GM23338 (cell line): ENCODE measurements at regions not wholly inside any gene's neighbourhood (a gene's known extent, or its start where the extent isn't known, plus 50 kb on each side); places are given as distances from the start of the nearest gene placed in this dataset.
A peak's percentile ranks its signal among the peaks of the same experiment; 100 is the strongest.

ENCODE experiments used
- ATAC-seq: fragments of 200-7000 bp; cut with Tn5 transposase; 3 replicates; pipeline ENCODE4 v1.9.1; 2020
- DNase-seq: peaks from one replicate; pipeline ENCODE4 v3.0.0-alpha.2; 2015; ENCODE audit warnings: low spot score
- H2AFZ ChIP-seq: fragments of 200-600 bp; sonication (generic); 2 replicates; pipeline ENCODE4 v1.8.0; 2016; ENCODE audit warnings: antibody characterized with exemption, mild to moderate bottlenecking, moderate library complexity
- H3F3A ChIP-seq: fragments of 200-600 bp; sonication (generic); replicated peaks from 2 replicates; pipeline ENCODE4 v1.8.0; 2017; ENCODE audit warnings: antibody characterized with exemption, mixed run types, low read depth
- H3K27ac ChIP-seq: fragments of 200-600 bp; sonication (generic); 2 replicates; pipeline ENCODE4 v1.6.1; 2016; ENCODE audit warnings: low read depth
- H3K27me3 ChIP-seq: fragments of 200-600 bp; sonication (generic); 2 replicates; pipeline ENCODE4 v1.8.0; 2016; ENCODE audit warnings: mild to moderate bottlenecking, mixed run types, moderate library complexity; ENCODE audit not compliant: insufficient read depth
- H3K36me3 ChIP-seq: fragments of 200-600 bp; sonication (generic); 2 replicates; pipeline ENCODE4 v1.8.0; 2016; ENCODE audit warnings: mild to moderate bottlenecking; ENCODE audit not compliant: insufficient read depth
- H3K4me1 ChIP-seq: fragments of 200-600 bp; sonication (generic); 2 replicates; pipeline ENCODE4 v1.8.0; 2016; ENCODE audit warnings: mild to moderate bottlenecking, moderate library complexity; ENCODE audit not compliant: insufficient read depth
- H3K4me2 ChIP-seq: fragments of 200-600 bp; sonication (generic); 2 replicates; pipeline ENCODE4 v1.7.1; 2017; ENCODE audit warnings: mixed run types
- H3K4me3 ChIP-seq: fragments of 200-600 bp; sonication (generic); 2 replicates; pipeline ENCODE4 v1.6.1; 2016; ENCODE audit warnings: mixed run types
- H3K79me2 ChIP-seq: fragments of 200-600 bp; sonication (generic); replicated peaks from 2 replicates; pipeline ENCODE4 v1.8.0; 2017; ENCODE audit warnings: mild to moderate bottlenecking; ENCODE audit not compliant: insufficient read depth
- H3K9me2 ChIP-seq: fragments of 200-600 bp; sonication (generic); 2 replicates; pipeline ENCODE4 v1.8.0; 2017; ENCODE audit not compliant: insufficient read depth
- H4K20me1 ChIP-seq: fragments of 200-600 bp; sonication (generic); replicated peaks from 2 replicates; pipeline ENCODE4 v1.8.0; 2017; ENCODE audit warnings: mild to moderate bottlenecking; ENCODE audit not compliant: insufficient read depth
- H3K27ac Mint-ChIP-seq: 2 replicates; pipeline ENCODE4 v1.8.0; 2020; ENCODE audit warnings: inconsistent platforms, mild to moderate bottlenecking, moderate library complexity, mixed read lengths
- H3K27me3 Mint-ChIP-seq: 3 replicates; pipeline ENCODE4 v1.8.0; 2022; ENCODE audit warnings: low read depth, mild to moderate bottlenecking, moderate library complexity, mixed read lengths, inconsistent platforms; ENCODE audit not compliant: insufficient read depth, poor library complexity
- H3K36me3 Mint-ChIP-seq: 3 replicates; pipeline ENCODE4 v1.8.0; 2021; ENCODE audit warnings: low read depth, mild to moderate bottlenecking, inconsistent platforms, moderate library complexity, mixed read lengths
- H3K4me1 Mint-ChIP-seq: 3 replicates; pipeline ENCODE4 v1.8.0; 2020; ENCODE audit warnings: mild to moderate bottlenecking, inconsistent platforms, mixed read lengths
- H3K4me3 Mint-ChIP-seq: 3 replicates; pipeline ENCODE4 v1.8.0; 2021; ENCODE audit warnings: moderate library complexity, mild to moderate bottlenecking, inconsistent platforms, mixed read lengths
- H3K9me3 Mint-ChIP-seq: 3 replicates; pipeline ENCODE4 v1.8.0; 2020; ENCODE audit warnings: moderate library complexity, mild to moderate bottlenecking, inconsistent platforms, mixed read lengths
- CREB1 ChIP-seq: fragments of 250-450 bp; sonication (Bioruptor Pico); IDR thresholded peaks from 2 replicates; pipeline ENCODE4 v1.5.0; 2020; ENCODE audit warnings: low read depth, mild to moderate bottlenecking, moderate library complexity
- ETS1 ChIP-seq: IDR thresholded peaks from 2 replicates; pipeline ENCODE4 v1.6.1; 2016; ENCODE audit warnings: antibody characterized with exemption
- EZH2 ChIP-seq: fragments of 200-600 bp; sonication (generic); IDR thresholded peaks from one replicate; pipeline ENCODE4 v1.8.0; 2017; ENCODE audit warnings: antibody characterized with exemption, mild to moderate bottlenecking, low read depth; ENCODE audit not compliant: unreplicated experiment
- EZH2phosphoT487 ChIP-seq: fragments of 200-600 bp; sonication (generic); IDR thresholded peaks from one replicate; pipeline ENCODE4 v1.8.1; 2018; ENCODE audit warnings: antibody characterized with exemption; ENCODE audit not compliant: unreplicated experiment
- JUNB ChIP-seq: IDR thresholded peaks from one replicate; pipeline ENCODE4 v1.6.1; 2016; ENCODE audit warnings: antibody characterized with exemption; ENCODE audit not compliant: unreplicated experiment
- NANOG ChIP-seq: IDR thresholded peaks from 2 replicates; pipeline ENCODE4 v1.6.1; 2016; ENCODE audit warnings: antibody characterized with exemption, borderline replicate concordance
- POLR2AphosphoS5 ChIP-seq: IDR thresholded peaks from 2 replicates; pipeline ENCODE4 v1.6.1; 2016; ENCODE audit warnings: antibody characterized with exemption, low read depth
- STAT1 ChIP-seq: IDR thresholded peaks from one replicate; pipeline ENCODE4 v1.6.1; 2016; ENCODE audit warnings: antibody characterized with exemption; ENCODE audit not compliant: unreplicated experiment
- ZNF114 ChIP-seq: fragments of 250-450 bp; sonication (Bioruptor Pico); IDR thresholded peaks from 2 replicates; pipeline ENCODE4 v1.5.0; 2020; ENCODE audit warnings: mild to moderate bottlenecking, moderate library complexity
- ZNF331 ChIP-seq: fragments of 250-450 bp; sonication (Bioruptor Pico); IDR thresholded peaks from 2 replicates; pipeline ENCODE4 v1.5.0; 2020; ENCODE audit warnings: low read depth, mild to moderate bottlenecking, moderate library complexity
- TF ChIP-seq, protein P1 (sequence below): fragments of 250-450 bp; sonication (Bioruptor Pico); IDR thresholded peaks from 2 replicates; pipeline ENCODE4 v1.5.0; 2020; ENCODE audit warnings: mild to moderate bottlenecking, moderate library complexity
- TF ChIP-seq, protein P2 (sequence below), 2 experiments: fragments of 200-600 bp in 1 of 2; sonication (generic) in 1 of 2; conservative IDR thresholded peaks; 2 replicates each; pipeline versions ENCODE4 v1.5.1 to v1.6.1; 2016 to 2017; ENCODE audit warnings: antibody characterized with exemption in 2 of 2, low read depth in 2 of 2, mild to moderate bottlenecking in 2 of 2, moderate library complexity in 1 of 2
- TF ChIP-seq, protein P3 (sequence below): IDR thresholded peaks from one replicate; pipeline ENCODE4 v1.6.1; 2018; ENCODE audit warnings: antibody characterized with exemption; ENCODE audit not compliant: unreplicated experiment

GRCh38 chr19:29878973-29879654, 62.9 kb upstream of the URI1 start:
- H3K4me3 ChIP-seq, result no peak overlapping the region
- Mint-ChIP-seq H3K4me1 (peaks cover 4% of the 10 kb centered on the region; the same call in 2 of the 3 replicates), H3K9me3 (no peaks in the 10 kb centered on the region), H3K4me3 (no peak overlapping the region), H3K27me3 (peaks cover 7% of the 10 kb centered on the region), H3K27ac (no peak overlapping the region), H3K36me3 (no peaks in the 10 kb centered on the region; the same call in 2 of the 3 replicates)
- TF ChIP-seq EZH2phosphoT487 (no peak), EZH2 (no peak), ZNF331 (CRISPR knock-in tag) (no peak), STAT1 (no peak), CREB1 (no peak), NANOG (no peak), ETS1 (no peak), POLR2AphosphoS5 (no peak), ZNF114 (CRISPR knock-in tag) (no peak), JUNB (no peak)
- TF ChIP-seq, protein P1, sequence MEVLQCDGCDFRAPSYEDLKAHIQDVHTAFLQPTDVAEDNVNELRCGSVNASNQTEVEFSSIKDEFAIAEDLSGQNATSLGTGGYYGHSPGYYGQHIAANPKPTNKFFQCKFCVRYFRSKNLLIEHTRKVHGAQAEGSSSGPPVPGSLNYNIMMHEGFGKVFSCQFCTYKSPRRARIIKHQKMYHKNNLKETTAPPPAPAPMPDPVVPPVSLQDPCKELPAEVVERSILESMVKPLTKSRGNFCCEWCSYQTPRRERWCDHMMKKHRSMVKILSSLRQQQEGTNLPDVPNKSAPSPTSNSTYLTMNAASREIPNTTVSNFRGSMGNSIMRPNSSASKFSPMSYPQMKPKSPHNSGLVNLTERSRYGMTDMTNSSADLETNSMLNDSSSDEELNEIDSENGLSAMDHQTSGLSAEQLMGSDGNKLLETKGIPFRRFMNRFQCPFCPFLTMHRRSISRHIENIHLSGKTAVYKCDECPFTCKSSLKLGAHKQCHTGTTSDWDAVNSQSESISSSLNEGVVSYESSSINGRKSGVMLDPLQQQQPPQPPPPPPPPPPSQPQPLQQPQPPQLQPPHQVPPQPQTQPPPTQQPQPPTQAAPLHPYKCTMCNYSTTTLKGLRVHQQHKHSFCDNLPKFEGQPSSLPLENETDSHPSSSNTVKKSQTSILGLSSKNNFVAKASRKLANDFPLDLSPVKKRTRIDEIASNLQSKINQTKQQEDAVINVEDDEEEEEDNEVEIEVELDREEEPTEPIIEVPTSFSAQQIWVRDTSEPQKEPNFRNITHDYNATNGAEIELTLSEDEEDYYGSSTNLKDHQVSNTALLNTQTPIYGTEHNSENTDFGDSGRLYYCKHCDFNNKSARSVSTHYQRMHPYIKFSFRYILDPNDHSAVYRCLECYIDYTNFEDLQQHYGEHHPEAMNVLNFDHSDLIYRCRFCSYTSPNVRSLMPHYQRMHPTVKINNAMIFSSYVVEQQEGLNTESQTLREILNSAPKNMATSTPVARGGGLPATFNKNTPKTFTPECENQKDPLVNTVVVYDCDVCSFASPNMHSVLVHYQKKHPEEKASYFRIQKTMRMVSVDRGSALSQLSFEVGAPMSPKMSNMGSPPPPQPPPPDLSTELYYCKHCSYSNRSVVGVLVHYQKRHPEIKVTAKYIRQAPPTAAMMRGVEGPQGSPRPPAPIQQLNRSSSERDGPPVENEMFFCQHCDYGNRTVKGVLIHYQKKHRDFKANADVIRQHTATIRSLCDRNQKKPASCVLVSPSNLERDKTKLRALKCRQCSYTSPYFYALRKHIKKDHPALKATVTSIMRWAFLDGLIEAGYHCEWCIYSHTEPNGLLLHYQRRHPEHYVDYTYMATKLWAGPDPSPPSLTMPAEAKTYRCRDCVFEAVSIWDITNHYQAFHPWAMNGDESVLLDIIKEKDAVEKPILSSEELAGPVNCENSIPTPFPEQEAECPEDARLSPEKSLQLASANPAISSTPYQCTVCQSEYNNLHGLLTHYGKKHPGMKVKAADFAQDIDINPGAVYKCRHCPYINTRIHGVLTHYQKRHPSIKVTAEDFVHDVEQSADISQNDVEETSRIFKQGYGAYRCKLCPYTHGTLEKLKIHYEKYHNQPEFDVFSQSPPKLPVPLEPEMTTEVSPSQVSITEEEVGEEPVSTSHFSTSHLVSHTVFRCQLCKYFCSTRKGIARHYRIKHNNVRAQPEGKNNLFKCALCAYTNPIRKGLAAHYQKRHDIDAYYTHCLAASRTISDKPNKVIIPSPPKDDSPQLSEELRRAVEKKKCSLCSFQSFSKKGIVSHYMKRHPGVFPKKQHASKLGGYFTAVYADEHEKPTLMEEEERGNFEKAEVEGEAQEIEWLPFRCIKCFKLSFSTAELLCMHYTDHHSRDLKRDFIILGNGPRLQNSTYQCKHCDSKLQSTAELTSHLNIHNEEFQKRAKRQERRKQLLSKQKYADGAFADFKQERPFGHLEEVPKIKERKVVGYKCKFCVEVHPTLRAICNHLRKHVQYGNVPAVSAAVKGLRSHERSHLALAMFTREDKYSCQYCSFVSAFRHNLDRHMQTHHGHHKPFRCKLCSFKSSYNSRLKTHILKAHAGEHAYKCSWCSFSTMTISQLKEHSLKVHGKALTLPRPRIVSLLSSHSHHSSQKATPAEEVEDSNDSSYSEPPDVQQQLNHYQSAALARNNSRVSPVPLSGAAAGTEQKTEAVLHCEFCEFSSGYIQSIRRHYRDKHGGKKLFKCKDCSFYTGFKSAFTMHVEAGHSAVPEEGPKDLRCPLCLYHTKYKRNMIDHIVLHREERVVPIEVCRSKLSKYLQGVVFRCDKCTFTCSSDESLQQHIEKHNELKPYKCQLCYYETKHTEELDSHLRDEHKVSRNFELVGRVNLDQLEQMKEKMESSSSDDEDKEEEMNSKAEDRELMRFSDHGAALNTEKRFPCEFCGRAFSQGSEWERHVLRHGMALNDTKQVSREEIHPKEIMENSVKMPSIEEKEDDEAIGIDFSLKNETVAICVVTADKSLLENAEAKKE (CRISPR knock-in tag), result no peak
- TF ChIP-seq, protein P2, sequence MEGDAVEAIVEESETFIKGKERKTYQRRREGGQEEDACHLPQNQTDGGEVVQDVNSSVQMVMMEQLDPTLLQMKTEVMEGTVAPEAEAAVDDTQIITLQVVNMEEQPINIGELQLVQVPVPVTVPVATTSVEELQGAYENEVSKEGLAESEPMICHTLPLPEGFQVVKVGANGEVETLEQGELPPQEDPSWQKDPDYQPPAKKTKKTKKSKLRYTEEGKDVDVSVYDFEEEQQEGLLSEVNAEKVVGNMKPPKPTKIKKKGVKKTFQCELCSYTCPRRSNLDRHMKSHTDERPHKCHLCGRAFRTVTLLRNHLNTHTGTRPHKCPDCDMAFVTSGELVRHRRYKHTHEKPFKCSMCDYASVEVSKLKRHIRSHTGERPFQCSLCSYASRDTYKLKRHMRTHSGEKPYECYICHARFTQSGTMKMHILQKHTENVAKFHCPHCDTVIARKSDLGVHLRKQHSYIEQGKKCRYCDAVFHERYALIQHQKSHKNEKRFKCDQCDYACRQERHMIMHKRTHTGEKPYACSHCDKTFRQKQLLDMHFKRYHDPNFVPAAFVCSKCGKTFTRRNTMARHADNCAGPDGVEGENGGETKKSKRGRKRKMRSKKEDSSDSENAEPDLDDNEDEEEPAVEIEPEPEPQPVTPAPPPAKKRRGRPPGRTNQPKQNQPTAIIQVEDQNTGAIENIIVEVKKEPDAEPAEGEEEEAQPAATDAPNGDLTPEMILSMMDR (conservative IDR thresholded peaks at IDR 0.05; ENCODE audit: low read depth in 2 of 2), result no peak
- TF ChIP-seq, protein P3, sequence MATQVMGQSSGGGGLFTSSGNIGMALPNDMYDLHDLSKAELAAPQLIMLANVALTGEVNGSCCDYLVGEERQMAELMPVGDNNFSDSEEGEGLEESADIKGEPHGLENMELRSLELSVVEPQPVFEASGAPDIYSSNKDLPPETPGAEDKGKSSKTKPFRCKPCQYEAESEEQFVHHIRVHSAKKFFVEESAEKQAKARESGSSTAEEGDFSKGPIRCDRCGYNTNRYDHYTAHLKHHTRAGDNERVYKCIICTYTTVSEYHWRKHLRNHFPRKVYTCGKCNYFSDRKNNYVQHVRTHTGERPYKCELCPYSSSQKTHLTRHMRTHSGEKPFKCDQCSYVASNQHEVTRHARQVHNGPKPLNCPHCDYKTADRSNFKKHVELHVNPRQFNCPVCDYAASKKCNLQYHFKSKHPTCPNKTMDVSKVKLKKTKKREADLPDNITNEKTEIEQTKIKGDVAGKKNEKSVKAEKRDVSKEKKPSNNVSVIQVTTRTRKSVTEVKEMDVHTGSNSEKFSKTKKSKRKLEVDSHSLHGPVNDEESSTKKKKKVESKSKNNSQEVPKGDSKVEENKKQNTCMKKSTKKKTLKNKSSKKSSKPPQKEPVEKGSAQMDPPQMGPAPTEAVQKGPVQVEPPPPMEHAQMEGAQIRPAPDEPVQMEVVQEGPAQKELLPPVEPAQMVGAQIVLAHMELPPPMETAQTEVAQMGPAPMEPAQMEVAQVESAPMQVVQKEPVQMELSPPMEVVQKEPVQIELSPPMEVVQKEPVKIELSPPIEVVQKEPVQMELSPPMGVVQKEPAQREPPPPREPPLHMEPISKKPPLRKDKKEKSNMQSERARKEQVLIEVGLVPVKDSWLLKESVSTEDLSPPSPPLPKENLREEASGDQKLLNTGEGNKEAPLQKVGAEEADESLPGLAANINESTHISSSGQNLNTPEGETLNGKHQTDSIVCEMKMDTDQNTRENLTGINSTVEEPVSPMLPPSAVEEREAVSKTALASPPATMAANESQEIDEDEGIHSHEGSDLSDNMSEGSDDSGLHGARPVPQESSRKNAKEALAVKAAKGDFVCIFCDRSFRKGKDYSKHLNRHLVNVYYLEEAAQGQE, result no peak
- H3K4me2 ChIP-seq, result no peak overlapping the region
- H3K79me2 ChIP-seq, result no peaks in the 10 kb centered on the region
- H4K20me1 ChIP-seq, result no peaks in the 10 kb centered on the region
- H3K4me1 ChIP-seq, result no peaks in the 10 kb centered on the region; the same call in 1 of the 2 replicates
- no peak overlapping the region for H3K27ac ChIP-seq
- H3K36me3 ChIP-seq, result no peaks in the 10 kb centered on the region
- peak; percentile 71 for ATAC-seq
- H3K27me3 ChIP-seq, result no peaks in the 10 kb centered on the region
- no peaks in the 10 kb centered on the region for H3F3A ChIP-seq
- DNase-seq, result peak; percentile 50
- H2AFZ ChIP-seq, result no peak overlapping the region
- no peaks in the 10 kb centered on the region for H3K9me2 ChIP-seq
